H9 (cell line): ENCODE measurements at regions not wholly inside any gene's neighbourhood (a gene's known extent, or its start where the extent isn't known, plus 50 kb on each side); places are given as distances from the start of the nearest gene placed in this dataset.

Experiments
- DNase-seq: peaks from one replicate; pipeline ENCODE4 v3.0.0-alpha.2; 2017
- H2AFZ ChIP-seq: one replicate; pipeline ENCODE4 v1.6.1; 2013; ENCODE audit warnings: mild to moderate bottlenecking, low read length, control low read depth, moderate library complexity
- H2AK5ac ChIP-seq: 2 replicates; pipeline ENCODE4 v1.6.1; 2013; ENCODE audit warnings: low read length, control low read depth, mixed read lengths; ENCODE audit not compliant: insufficient read length
- H2BK120ac ChIP-seq: one replicate; pipeline ENCODE4 v1.6.1; 2013; ENCODE audit warnings: low read depth, mild to moderate bottlenecking, low read length, control low read depth, inconsistent platforms; ENCODE audit not compliant: poor library complexity, severe bottlenecking
- H2BK12ac ChIP-seq: 2 replicates; pipeline ENCODE4 v1.6.1; 2013; ENCODE audit warnings: low read length, control low read depth, mixed read lengths, low read depth; ENCODE audit not compliant: insufficient read length
- H2BK15ac ChIP-seq: 2 replicates; pipeline ENCODE4 v1.6.1; 2013; ENCODE audit warnings: low read depth, low read length, control low read depth
- H2BK20ac ChIP-seq: one replicate; pipeline ENCODE4 v1.6.1; 2013; ENCODE audit warnings: low read depth, mild to moderate bottlenecking, low read length, control low read depth, inconsistent platforms; ENCODE audit not compliant: poor library complexity, severe bottlenecking
- H2BK5ac ChIP-seq: 2 replicates; pipeline ENCODE4 v1.6.1; 2013; ENCODE audit warnings: low read length, control low read depth, mixed read lengths; ENCODE audit not compliant: insufficient read length
- H3K14ac ChIP-seq: 2 replicates; pipeline ENCODE4 v1.6.1; 2013; ENCODE audit warnings: low read length, control low read depth; ENCODE audit not compliant: insufficient read depth
- H3K18ac ChIP-seq: 2 replicates; pipeline ENCODE4 v1.6.1; 2013; ENCODE audit warnings: low read depth, mild to moderate bottlenecking, mixed read lengths, low read length, control low read depth; ENCODE audit not compliant: insufficient read length
- H3K23ac ChIP-seq: 2 replicates; pipeline ENCODE4 v1.6.1; 2013; ENCODE audit warnings: low read length, control low read depth, mixed read lengths, low read depth; ENCODE audit not compliant: insufficient read length
- H3K23me2 ChIP-seq: 2 replicates; pipeline ENCODE4 v1.6.1; 2013; ENCODE audit warnings: low read depth, mild to moderate bottlenecking, mixed read lengths, low read length, control low read depth; ENCODE audit not compliant: insufficient read length, poor library complexity, severe bottlenecking
- H3K27ac ChIP-seq: 2 replicates; pipeline ENCODE4 v1.5.1; 2013; ENCODE audit warnings: low read length, control low read depth, mixed read lengths, low read depth; ENCODE audit not compliant: insufficient read length
- H3K27me3 ChIP-seq: 2 replicates; pipeline ENCODE4 v1.6.1; 2013; ENCODE audit warnings: low read length, control low read depth, inconsistent platforms; ENCODE audit not compliant: insufficient read depth
- H3K4ac ChIP-seq: 2 replicates; pipeline ENCODE4 v1.6.1; 2013; ENCODE audit warnings: low read depth, mild to moderate bottlenecking, control low read depth, inconsistent platforms, low read length, moderate library complexity
- H3K4me1 ChIP-seq: 2 replicates; pipeline ENCODE4 v1.6.1; 2013; ENCODE audit warnings: low read length, control low read depth, inconsistent platforms; ENCODE audit not compliant: insufficient read depth
- H3K4me2 ChIP-seq: 2 replicates; pipeline ENCODE4 v1.6.1; 2013; ENCODE audit warnings: low read length, control low read depth, mixed read lengths; ENCODE audit not compliant: insufficient read length, insufficient read depth
- H3K56ac ChIP-seq: 2 replicates; pipeline ENCODE4 v1.6.1; 2013; ENCODE audit warnings: low read depth, mild to moderate bottlenecking, mixed read lengths, low read length, control low read depth; ENCODE audit not compliant: insufficient read length
- H3K79me1 ChIP-seq: 2 replicates; pipeline ENCODE4 v1.6.1; 2013; ENCODE audit warnings: low read depth, mild to moderate bottlenecking, moderate library complexity, low read length, control low read depth, inconsistent platforms; ENCODE audit not compliant: insufficient read depth, poor library complexity, severe bottlenecking
- H3K79me2 ChIP-seq: 2 replicates; pipeline ENCODE4 v1.6.1; 2013; ENCODE audit warnings: low read length, control low read depth, inconsistent platforms; ENCODE audit not compliant: insufficient read depth
- H3K9ac ChIP-seq: 2 replicates; pipeline ENCODE4 v1.6.1; 2013; ENCODE audit warnings: low read length, control low read depth, mixed read lengths; ENCODE audit not compliant: insufficient read length; ENCODE audit errors: extremely low read depth
- H3K9me3 ChIP-seq: one replicate; pipeline ENCODE4 v1.6.1; 2013; ENCODE audit warnings: low read depth, low read length, inconsistent platforms; ENCODE audit not compliant: control insufficient read depth
- H3T11ph ChIP-seq: one replicate; pipeline ENCODE4 v1.6.1; 2013; ENCODE audit warnings: mild to moderate bottlenecking, low read length, control low read depth, inconsistent platforms
- H4K20me1 ChIP-seq: one replicate; pipeline ENCODE4 v1.6.1; 2013; ENCODE audit not compliant: control insufficient read depth, insufficient read length, insufficient read depth
- H4K5ac ChIP-seq: 2 replicates; pipeline ENCODE4 v1.6.1; 2013; ENCODE audit warnings: low read depth, mild to moderate bottlenecking, mixed read lengths, low read length, control low read depth; ENCODE audit not compliant: insufficient read length
- H4K8ac ChIP-seq: replicated peaks from 2 replicates; pipeline ENCODE4 v1.6.1; 2013; ENCODE audit warnings: low read length, control low read depth, mixed read lengths, low read depth; ENCODE audit not compliant: insufficient read length
- H4K91ac ChIP-seq: 2 replicates; pipeline ENCODE4 v1.6.1; 2013; ENCODE audit warnings: low read depth, mild to moderate bottlenecking, moderate library complexity, mixed read lengths, low read length, control low read depth; ENCODE audit not compliant: insufficient read length
- H3K27ac Mint-ChIP-seq, 3 experiments: 2 replicates in 2 of 3; 3 replicates in 1 of 3; pipeline ENCODE4 v1.8.0; 2020 to 2021; ENCODE audit warnings: mixed read lengths in 3 of 3, mild to moderate bottlenecking in 1 of 3, moderate library complexity in 1 of 3
- H3K27me3 Mint-ChIP-seq: 2 replicates; pipeline ENCODE4 v1.8.0; 2021; ENCODE audit warnings: low read depth, mild to moderate bottlenecking, moderate library complexity, mixed read lengths
- H3K36me3 Mint-ChIP-seq, 3 experiments: 2 replicates in 2 of 3; 3 replicates in 1 of 3; pipeline ENCODE4 v1.8.0; 2020 to 2021; ENCODE audit warnings: low read depth in 3 of 3, mixed read lengths in 3 of 3; ENCODE audit not compliant: insufficient read depth in 1 of 3
- H3K4me1 Mint-ChIP-seq, 2 experiments: 2 replicates each; pipeline ENCODE4 v1.8.0; 2020; ENCODE audit warnings: mixed read lengths in 2 of 2
- H3K4me3 Mint-ChIP-seq, 2 experiments: 2 replicates in 1 of 2; 3 replicates in 1 of 2; pipeline ENCODE4 v1.8.0; 2020 to 2021; ENCODE audit warnings: mild to moderate bottlenecking in 2 of 2, mixed read lengths in 2 of 2, moderate library complexity in 1 of 2
- H3K9me3 Mint-ChIP-seq, 2 experiments: 2 replicates in 1 of 2; 3 replicates in 1 of 2; pipeline ENCODE4 v1.8.0; 2020; ENCODE audit warnings: mild to moderate bottlenecking in 2 of 2, mixed read lengths in 2 of 2, moderate library complexity in 1 of 2
- WGBS: extraction: QIAGEN DNeasy Blood & Tissue Kit; methylation state at CpG from one replicate; pipeline ENCODE4 v1.1.7; 2013; ENCODE audit warnings: missing lambda C conversion rate, low lambda C conversion rate, mixed read lengths; ENCODE audit not compliant: insufficient read length; ENCODE audit errors: extremely low coverage; 5-methylcytosine and 5-hydroxymethylcytosine counted together
- TF ChIP-seq, protein P1 (sequence below): fragments of 200-600 bp; sonication (generic); conservative IDR thresholded peaks from 3 replicates; pipeline ENCODE4 v1.8.0; 2021; ENCODE audit warnings: antibody characterized with exemption, mild to moderate bottlenecking

DNA sequence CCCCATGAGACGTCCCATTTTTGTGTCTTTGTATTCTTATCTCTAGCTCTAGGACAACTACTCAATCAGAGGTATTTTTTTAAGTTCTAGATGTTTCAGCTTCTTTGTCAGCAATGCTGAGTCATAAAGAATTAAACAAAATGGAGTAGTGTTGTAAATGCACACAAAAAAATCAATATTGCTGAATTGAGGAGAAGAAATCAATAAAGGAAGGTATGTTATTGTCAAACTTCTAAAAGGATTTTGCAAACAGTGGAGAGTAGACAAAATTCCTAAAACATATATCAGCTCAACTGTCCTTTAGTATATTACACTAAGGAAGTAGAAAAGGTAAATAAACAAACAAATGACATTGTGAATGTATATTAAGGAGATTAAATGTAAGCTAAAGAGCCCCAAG is 726.1 kb upstream of the NRXN1 start:
- TF ChIP-seq, protein P1, sequence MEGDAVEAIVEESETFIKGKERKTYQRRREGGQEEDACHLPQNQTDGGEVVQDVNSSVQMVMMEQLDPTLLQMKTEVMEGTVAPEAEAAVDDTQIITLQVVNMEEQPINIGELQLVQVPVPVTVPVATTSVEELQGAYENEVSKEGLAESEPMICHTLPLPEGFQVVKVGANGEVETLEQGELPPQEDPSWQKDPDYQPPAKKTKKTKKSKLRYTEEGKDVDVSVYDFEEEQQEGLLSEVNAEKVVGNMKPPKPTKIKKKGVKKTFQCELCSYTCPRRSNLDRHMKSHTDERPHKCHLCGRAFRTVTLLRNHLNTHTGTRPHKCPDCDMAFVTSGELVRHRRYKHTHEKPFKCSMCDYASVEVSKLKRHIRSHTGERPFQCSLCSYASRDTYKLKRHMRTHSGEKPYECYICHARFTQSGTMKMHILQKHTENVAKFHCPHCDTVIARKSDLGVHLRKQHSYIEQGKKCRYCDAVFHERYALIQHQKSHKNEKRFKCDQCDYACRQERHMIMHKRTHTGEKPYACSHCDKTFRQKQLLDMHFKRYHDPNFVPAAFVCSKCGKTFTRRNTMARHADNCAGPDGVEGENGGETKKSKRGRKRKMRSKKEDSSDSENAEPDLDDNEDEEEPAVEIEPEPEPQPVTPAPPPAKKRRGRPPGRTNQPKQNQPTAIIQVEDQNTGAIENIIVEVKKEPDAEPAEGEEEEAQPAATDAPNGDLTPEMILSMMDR: no peak
- Histone ChIP-seq H3K4me2 (no peak overlapping the region), H4K91ac (no peak overlapping the region)

More for the DNA sequence above, 726.1 kb upstream of the NRXN1 start:
- H3K4ac ChIP-seq: no peak overlapping the region
- no peak overlapping the region for H3K4me3 Mint-ChIP-seq
- no peak overlapping the region for H3K23ac ChIP-seq
- no peak overlapping the region for H3T11ph ChIP-seq
- H4K8ac ChIP-seq: no peak overlapping the region
- DNase-seq: no peak
- H3K9ac ChIP-seq: no peak overlapping the region
- H3K27ac Mint-ChIP-seq: no peak overlapping the region
- H3K79me2 ChIP-seq: no peaks in the 10 kb centered on the region
- H3K9me3 Mint-ChIP-seq: no peaks in the 10 kb centered on the region
- no peak overlapping the region for H4K5ac ChIP-seq
- H3K56ac ChIP-seq: no peak overlapping the region
- H3K27ac ChIP-seq: no peak overlapping the region
- no peak overlapping the region for H3K14ac ChIP-seq
- H2AFZ ChIP-seq: no peak overlapping the region
- no peaks in the 10 kb centered on the region for H3K79me1 ChIP-seq
- no peaks in the 10 kb centered on the region for H4K20me1 ChIP-seq
- H2BK12ac ChIP-seq: no peak overlapping the region
- H2AK5ac ChIP-seq: no peak overlapping the region
- H2BK20ac ChIP-seq: no peak overlapping the region
- WGBS: no CpG with 5 or more reads among the region's 1 CpG
- H3K18ac ChIP-seq: no peak overlapping the region
- H3K9me3 ChIP-seq: no peaks in the 10 kb centered on the region
- H3K36me3 Mint-ChIP-seq: no peaks in the 10 kb centered on the region
- H2BK120ac ChIP-seq: no peak overlapping the region
- H2BK15ac ChIP-seq: no peak overlapping the region
- no peaks in the 10 kb centered on the region for H3K4me1 ChIP-seq
- H3K27me3 ChIP-seq: no peaks in the 10 kb centered on the region
- no peaks in the 10 kb centered on the region for H3K4me1 Mint-ChIP-seq
- no peak overlapping the region for H2BK5ac ChIP-seq
- no peaks in the 10 kb centered on the region for H3K23me2 ChIP-seq
- H3K27me3 Mint-ChIP-seq: no peaks in the 10 kb centered on the region
